Esophagus squamous epithelium (tissue), 5 donors: ENCODE measurements at regions not wholly inside any gene's neighbourhood (a gene's known extent, or its start where the extent isn't known, plus 50 kb on each side); places are given as distances from the start of the nearest gene placed in this dataset.

Experiments used
- DNase-seq: peaks from one replicate; lab custom pipeline; 2025; lab: John Stamatoyannopoulos, UW
- H3K27ac ChIP-seq, 4 donors: fragments of 200-600 bp; sonication (generic); one replicate each; pipeline ENCODE4 v1.5.1; 2016 to 2019; ENCODE audit warnings: mild to moderate bottlenecking in 1 of 4
- H3K27me3 ChIP-seq, 4 donors: fragments of 200-600 bp; sonication (generic); 1 replicate in 3 of 4; 2 replicates in 1 of 4; pipeline versions ENCODE4 v1.5.1 to v1.6.0; 2017 to 2021; ENCODE audit warnings: antibody characterized with exemption in 1 of 4
- H3K36me3 ChIP-seq, 3 donors: fragments of 200-600 bp; sonication (generic); one replicate each; pipeline ENCODE4 v1.5.1; 2016 to 2019
- H3K4me1 ChIP-seq, 3 donors: fragments of 200-600 bp; sonication (generic); one replicate each; pipeline ENCODE4 v1.5.1; 2017 to 2019
- H3K4me3 ChIP-seq, 4 donors: fragments of 200-600 bp; sonication (generic); 1 replicate in 3 of 4; 2 replicates in 1 of 4; pipeline ENCODE4 v1.5.1; 2016 to 2019; ENCODE audit warnings: mild to moderate bottlenecking in 2 of 4, moderate library complexity in 1 of 4
- H3K9me3 ChIP-seq, 3 donors: fragments of 200-600 bp; sonication (generic); one replicate each; pipeline ENCODE4 v1.5.1; 2016 to 2019
- CTCF ChIP-seq, 6 experiments: fragments of 450-650 bp in 4 of 6; fragments of 200-600 bp in 2 of 6; sonication (generic) in 2 of 6; IDR thresholded peaks; one replicate each; pipeline ENCODE4 v1.5.1; 2016 to 2019; ENCODE audit warnings: antibody characterized with exemption in 6 of 6, mild to moderate bottlenecking in 4 of 6, moderate library complexity in 4 of 6
- POLR2A ChIP-seq, 4 donors: fragments of 450-650 bp; IDR thresholded peaks; one replicate each; pipeline ENCODE4 v1.6.1; 2017; ENCODE audit warnings: antibody characterized with exemption in 4 of 4, mild to moderate bottlenecking in 4 of 4, moderate library complexity in 3 of 4
- WGBS, 2 donors: methylation state at CpG; one replicate each; pipeline ENCODE4 v1.1.5; 2018; 5-methylcytosine and 5-hydroxymethylcytosine counted together
- intact Hi-C: fragments of 100-400 bp; cut with DNase I; formaldehyde crosslinking; loops from one replicate; pipeline ENCODE4 v1.15.0; 2022
- donor health status: DM: yes; HTN: yes; CAD: no.

- Histone ChIP-seq H3K27me3 (no peaks in the 10 kb centered on the region), H3K36me3 (no peaks in the 10 kb centered on the region), H3K4me1 (no peaks in the 10 kb centered on the region), H3K4me3 (no peak overlapping the region), H3K27ac (no peak overlapping the region), H3K9me3 (no peaks in the 10 kb centered on the region)
- WGBS, 2 donors: 76 to 80% methylated on average over 3 of the region's 3 CpGs
- no peak for DNase-seq
- TF ChIP-seq POLR2A (IDR thresholded peaks at IDR 0.05) (no peak), CTCF (IDR thresholded peaks at IDR 0.05) (no peak)
- intact Hi-C loops: no loop called here
Measured at GRCh38 chr16:52092126-52092525, 454.8 kb downstream of the TOX3 start.

- Histone ChIP-seq H3K27ac (no peak overlapping the region), H3K36me3 (no peaks in the 10 kb centered on the region), H3K27me3 (peaks cover 0 to 8% (median 0%) of the 10 kb centered on the region in 4 donors), H3K4me1 (no peaks in the 10 kb centered on the region), H3K4me3 (no peak overlapping the region), H3K9me3 (no peaks in the 10 kb centered on the region)
- no peak for DNase-seq
- TF ChIP-seq CTCF (IDR thresholded peaks at IDR 0.05) (no peak), POLR2A (IDR thresholded peaks at IDR 0.05) (no peak)
- intact Hi-C loops: no loop called here
Measured at GRCh38 chr16:52090080-52090479, 456.9 kb downstream of the TOX3 start.

GRCh38 chr16:52089476-52089875, 457.5 kb downstream of the TOX3 start:
- no peak for TF ChIP-seq CTCF (IDR thresholded peaks at IDR 0.05)
- no peak for TF ChIP-seq POLR2A (IDR thresholded peaks at IDR 0.05)
- H3K4me3 ChIP-seq: no peak overlapping the region
- DNase-seq: no peak
- peaks cover 0 to 8% (median 0%) of the 10 kb centered on the region in 4 donors for H3K27me3 ChIP-seq
- H3K27ac ChIP-seq: no peak overlapping the region
- intact Hi-C loops: no loop called here
- 40 to 70% methylated on average over 1 of the region's 1 CpG for WGBS, 2 donors
- H3K36me3 ChIP-seq: no peaks in the 10 kb centered on the region
- H3K4me1 ChIP-seq: no peaks in the 10 kb centered on the region
- no peaks in the 10 kb centered on the region for H3K9me3 ChIP-seq

GRCh38 chr16:52086901-52087300, 460.0 kb downstream of the TOX3 start:
- no peak overlapping the region for H3K27ac ChIP-seq
- peaks cover 0 to 8% (median 0%) of the 10 kb centered on the region in 4 donors for H3K27me3 ChIP-seq
- DNase-seq: no peak
- 74 to 84% methylated on average over 1 of the region's 1 CpG for WGBS, 2 donors
- intact Hi-C loops: no loop called here
- TF ChIP-seq CTCF (IDR thresholded peaks at IDR 0.05) (no peak), POLR2A (IDR thresholded peaks at IDR 0.05) (no peak)
- no peaks in the 10 kb centered on the region for H3K36me3 ChIP-seq
- H3K9me3 ChIP-seq: no peaks in the 10 kb centered on the region
- H3K4me1 ChIP-seq: no peaks in the 10 kb centered on the region
- no peak overlapping the region for H3K4me3 ChIP-seq

GRCh38 chr16:52078716-52079655, 468.0 kb downstream of the TOX3 start:
- intact Hi-C loops: no loop called here
- no peak overlapping the region for H3K4me3 ChIP-seq
- peaks cover 0 to 52% (median 0%) of the 10 kb centered on the region in 4 donors for H3K27me3 ChIP-seq
- DNase-seq: no peak
- no peak overlapping the region for H3K27ac ChIP-seq
- TF ChIP-seq CTCF (IDR thresholded peaks at IDR 0.05) (no peak), POLR2A (IDR thresholded peaks at IDR 0.05) (no peak)
- no peaks in the 10 kb centered on the region for H3K4me1 ChIP-seq
- 80 to 91% methylated on average over 3 of the region's 3 CpGs for WGBS, 2 donors
- no peaks in the 10 kb centered on the region for H3K9me3 ChIP-seq
- no peaks in the 10 kb centered on the region for H3K36me3 ChIP-seq
